PC-3 (cell line): ENCODE measurements at regions not wholly inside any gene's neighbourhood (a gene's known extent, or its start where the extent isn't known, plus 50 kb on each side); places are given as distances from the start of the nearest gene placed in this dataset.

Experiments
- ATAC-seq: fragments of 200-7000 bp; cut with Tn5 transposase; 2 replicates; pipeline ENCODE4 v1.9.1; 2020; ENCODE audit warnings: mild to moderate bottlenecking, moderate library complexity
- BruUV-seq: library from RNA; stranded (reverse); fragments of 400-500 nt; replicated peaks from 2 replicates; lab custom pipeline; 2021; lab: Mats Ljungman, UMichigan
- CTCF ChIA-PET: fragments of 300-600 bp; sonication (Branson Sonifier 250); formaldehyde crosslinking; loops from one replicate; lab custom pipeline; 2022; ENCODE audit warnings: antibody characterized with exemption; lab: Charles Lee
- POLR2A ChIA-PET: fragments of 300-600 bp; sonication (Branson Sonifier 250); formaldehyde crosslinking; loops from one replicate; lab custom pipeline; 2022; ENCODE audit warnings: antibody characterized with exemption; ENCODE audit not compliant: unreplicated experiment; lab: Charles Lee
- DNase-seq: peaks from one replicate; pipeline ENCODE4 v3.0.0-alpha.2; 2015
- H2AFZ ChIP-seq: fragments of 300-600 bp; sonication (generic); 2 replicates; pipeline ENCODE4 v1.6.0; 2016; ENCODE audit warnings: antibody characterized with exemption, low read length
- H3F3A ChIP-seq: fragments of 300-600 bp; sonication (generic); one replicate; pipeline ENCODE4 v1.6.0; 2017; ENCODE audit warnings: antibody characterized with exemption, low read length, control low read depth, mild to moderate bottlenecking; ENCODE audit not compliant: unreplicated experiment
- H3K27ac ChIP-seq: fragments of 300-600 bp; sonication (generic); 2 replicates; pipeline ENCODE4 v1.5.1; 2016; ENCODE audit warnings: mild to moderate bottlenecking, low read length
- H3K27me3 ChIP-seq: fragments of 300-600 bp; sonication (generic); 2 replicates; pipeline ENCODE4 v1.6.1; 2016; ENCODE audit warnings: low read length, mixed read lengths
- H3K36me3 ChIP-seq: fragments of 300-600 bp; sonication (generic); 2 replicates; pipeline ENCODE4 v1.6.1; 2016; ENCODE audit warnings: low read depth, mixed run types, low read length, mixed read lengths
- H3K4me1 ChIP-seq: fragments of 300-600 bp; sonication (generic); 2 replicates; pipeline ENCODE4 v1.5.1; 2016; ENCODE audit warnings: low read length; ENCODE audit not compliant: insufficient read depth
- H3K4me2 ChIP-seq: fragments of 300-600 bp; sonication (generic); 2 replicates; pipeline ENCODE4 v1.6.0; 2016; ENCODE audit warnings: low read length
- H3K4me3 ChIP-seq: fragments of 300-600 bp; sonication (generic); 2 replicates; pipeline ENCODE4 v1.5.1; 2016; ENCODE audit warnings: mild to moderate bottlenecking, low read length, mixed read lengths
- H3K79me2 ChIP-seq: fragments of 300-600 bp; sonication (generic); 2 replicates; pipeline ENCODE4 v1.6.1; 2017; ENCODE audit warnings: low read length, mixed read lengths
- H3K9ac ChIP-seq: fragments of 300-600 bp; sonication (generic); 2 replicates; pipeline ENCODE4 v1.6.0; 2016; ENCODE audit warnings: mild to moderate bottlenecking, low read length
- H3K9me2 ChIP-seq: fragments of 300-600 bp; sonication (generic); replicated peaks from 2 replicates; pipeline ENCODE4 v1.6.1; 2016; ENCODE audit warnings: mixed run types, low read length, mixed read lengths
- H3K9me3 ChIP-seq: fragments of 300-600 bp; sonication (generic); 2 replicates; pipeline ENCODE4 v1.6.1; 2016; ENCODE audit warnings: low read length, mixed read lengths
- H4K20me1 ChIP-seq: fragments of 300-600 bp; sonication (generic); 2 replicates; pipeline ENCODE4 v1.6.1; 2016; ENCODE audit warnings: low read length, mixed read lengths
- EZH2 ChIP-seq: fragments of 300-600 bp; sonication (generic); IDR thresholded peaks from one replicate; pipeline ENCODE4 v1.6.1; 2017; ENCODE audit warnings: antibody characterized with exemption, mild to moderate bottlenecking, low read length; ENCODE audit not compliant: unreplicated experiment
- EZH2phosphoT487 ChIP-seq: fragments of 300-600 bp; sonication (generic); IDR thresholded peaks from 2 replicates; pipeline ENCODE4 v1.6.1; 2018; ENCODE audit warnings: mild to moderate bottlenecking, antibody characterized with exemption, low read length, borderline replicate concordance
- intact Hi-C: fragments of 100-400 bp; cut with micrococcal nuclease; formaldehyde crosslinking; loops from 2 replicates; pipeline ENCODE4 v1.9.0; 2023
- TF ChIP-seq, protein P1 (sequence below): fragments of 300-600 bp; sonication (generic); conservative IDR thresholded peaks from 2 replicates; pipeline ENCODE4 v1.5.1; 2017; ENCODE audit warnings: antibody characterized with exemption, low read depth, mild to moderate bottlenecking, low read length

DNA sequence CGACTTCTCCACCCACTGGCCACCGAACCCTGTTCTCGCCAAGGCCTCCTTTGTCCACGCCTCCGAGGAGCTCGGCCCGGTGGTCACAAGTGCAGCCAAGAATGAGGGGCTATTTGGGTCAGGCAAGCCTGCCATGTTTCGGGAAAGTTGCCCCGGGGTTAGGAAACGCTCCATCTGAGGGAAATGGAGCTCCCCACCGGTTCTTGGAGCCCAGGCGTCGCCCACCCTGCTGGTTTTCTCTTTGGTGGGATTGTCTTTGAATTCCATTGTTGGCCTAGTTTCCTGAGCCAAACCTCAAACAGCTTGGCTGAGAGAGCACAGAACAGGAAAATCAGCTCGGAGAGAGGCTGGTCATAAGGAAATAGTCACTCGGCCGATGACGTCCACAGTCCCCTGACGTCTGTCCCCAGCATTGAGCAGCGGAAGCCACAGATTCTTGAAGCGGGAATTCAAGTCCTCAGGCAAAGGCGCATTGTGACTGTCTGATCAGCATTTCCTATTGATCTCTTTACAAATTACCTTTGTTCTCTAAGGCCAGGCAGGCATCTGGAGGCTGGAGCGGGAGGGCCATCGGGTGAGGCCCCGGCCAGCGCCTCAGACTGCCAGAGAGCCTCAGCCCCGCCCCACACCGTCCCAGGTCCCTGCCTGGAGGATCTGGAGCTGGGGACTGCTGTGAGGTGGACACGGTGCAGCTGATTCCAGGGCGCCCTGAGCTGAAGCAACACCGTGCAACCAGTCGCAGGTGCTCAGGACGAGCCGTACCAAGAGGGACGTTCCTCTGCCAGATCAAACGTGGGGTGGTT, 138.6 kb downstream of the DLL1 start:
- no peaks in the 10 kb centered on the region for H3K79me2 ChIP-seq
- 0 out of 2 replicates have a peak overlapping the region, but pooled peaks have one; percentile 38 for H2AFZ ChIP-seq
- no peaks in the 10 kb centered on the region for H3K9me3 ChIP-seq
- intact Hi-C loops: loop anchor here (2.0 kb wide), 1 partner anchor 140 kb away; no protein-coding TSS in a partner anchor
- no peaks in the 10 kb centered on the region for H3K36me3 ChIP-seq
- POLR2A ChIA-PET: no interaction called here
- H3K4me2 ChIP-seq: peak overlapping the region; percentile 44; the same call in 1 of the 2 replicates
- H3F3A ChIP-seq: no peaks in the 10 kb centered on the region
- TF ChIP-seq, protein P1, sequence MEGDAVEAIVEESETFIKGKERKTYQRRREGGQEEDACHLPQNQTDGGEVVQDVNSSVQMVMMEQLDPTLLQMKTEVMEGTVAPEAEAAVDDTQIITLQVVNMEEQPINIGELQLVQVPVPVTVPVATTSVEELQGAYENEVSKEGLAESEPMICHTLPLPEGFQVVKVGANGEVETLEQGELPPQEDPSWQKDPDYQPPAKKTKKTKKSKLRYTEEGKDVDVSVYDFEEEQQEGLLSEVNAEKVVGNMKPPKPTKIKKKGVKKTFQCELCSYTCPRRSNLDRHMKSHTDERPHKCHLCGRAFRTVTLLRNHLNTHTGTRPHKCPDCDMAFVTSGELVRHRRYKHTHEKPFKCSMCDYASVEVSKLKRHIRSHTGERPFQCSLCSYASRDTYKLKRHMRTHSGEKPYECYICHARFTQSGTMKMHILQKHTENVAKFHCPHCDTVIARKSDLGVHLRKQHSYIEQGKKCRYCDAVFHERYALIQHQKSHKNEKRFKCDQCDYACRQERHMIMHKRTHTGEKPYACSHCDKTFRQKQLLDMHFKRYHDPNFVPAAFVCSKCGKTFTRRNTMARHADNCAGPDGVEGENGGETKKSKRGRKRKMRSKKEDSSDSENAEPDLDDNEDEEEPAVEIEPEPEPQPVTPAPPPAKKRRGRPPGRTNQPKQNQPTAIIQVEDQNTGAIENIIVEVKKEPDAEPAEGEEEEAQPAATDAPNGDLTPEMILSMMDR: no peak
- TF ChIP-seq EZH2phosphoT487 (no peak), EZH2 (no peak)
- H3K27me3 ChIP-seq: no peaks in the 10 kb centered on the region
- H3K4me3 ChIP-seq: no peak overlapping the region
- CTCF ChIA-PET: no interaction called here
- ATAC-seq (peak; percentile 20), DNase-seq (no peak)
- H3K4me1 ChIP-seq: peaks cover 4% of the 10 kb centered on the region; the same call in 1 of the 2 replicates
- H3K9ac ChIP-seq: no peak overlapping the region
- no peak overlapping the region for H3K27ac ChIP-seq
- BruUV-seq: no TSS peak
- H3K9me2 ChIP-seq: no peaks in the 10 kb centered on the region
- H4K20me1 ChIP-seq: no peaks in the 10 kb centered on the region

DNA sequence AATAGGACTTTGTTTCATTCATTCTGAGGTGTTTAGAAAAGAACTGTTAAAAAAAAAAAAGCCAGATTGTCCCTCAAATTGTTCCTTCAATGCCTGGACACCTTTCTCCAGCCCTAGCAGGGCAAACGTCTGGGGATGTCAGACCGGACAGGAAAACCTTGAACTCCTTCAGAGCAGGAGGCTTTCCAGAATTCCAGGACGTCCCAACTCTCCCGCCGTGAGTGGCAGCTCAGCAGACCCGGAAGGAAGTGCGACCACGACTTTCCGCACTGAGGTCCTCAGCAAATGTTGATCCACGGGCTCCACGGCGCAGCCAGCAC, 139.1 kb downstream of the DLL1 start:
- BruUV-seq: no TSS peak

More for the DNA sequence above, 139.1 kb downstream of the DLL1 start:
- Histone ChIP-seq H3K79me2 (no peaks in the 10 kb centered on the region), H3K4me2 (no peak overlapping the region), H3K4me1 (peaks cover 4% of the 10 kb centered on the region; the same call in 1 of the 2 replicates), H2AFZ (no peak overlapping the region), H4K20me1 (no peaks in the 10 kb centered on the region), H3F3A (no peaks in the 10 kb centered on the region), H3K9ac (no peak overlapping the region), H3K27ac (no peak overlapping the region), H3K9me2 (no peaks in the 10 kb centered on the region), H3K36me3 (no peaks in the 10 kb centered on the region), H3K9me3 (no peaks in the 10 kb centered on the region), H3K27me3 (no peaks in the 10 kb centered on the region), H3K4me3 (no peak overlapping the region)
- ATAC-seq (no peak), DNase-seq (no peak)
- ChIA-PET POLR2A (no interaction called here), CTCF (no interaction called here)
- no peak for TF ChIP-seq EZH2phosphoT487
- TF ChIP-seq, protein P1: no peak
- TF ChIP-seq EZH2: no peak
- intact Hi-C loops: loop anchor here (2.0 kb wide), 1 partner anchor 141 kb away; no protein-coding TSS in a partner anchor
